ENCODE measurements at regions not wholly inside any gene's neighbourhood (a gene's known extent, or its start where the extent isn't known, plus 50 kb on each side); places are given as distances from the start of the nearest gene placed in this dataset.
"Not testable (repeated sequence)": the region's sequence is repeated elsewhere in the genome, so short reads cannot be mapped to it uniquely, and the experiment has no call there.

GRCh38 chr14:101322223-101322622 is 239.1 kb upstream of the DIO3 start:
- H3K9me3 ChIP-seq: no peaks in the 10 kb centered on the region
- no peak for TF ChIP-seq CTCF (IDR thresholded peaks at IDR 0.05)
- H3K27ac ChIP-seq: no peak overlapping the region
- H3K27me3 ChIP-seq: no peaks in the 10 kb centered on the region
- no peaks in the 10 kb centered on the region for H3K36me3 ChIP-seq
- no peaks in the 10 kb centered on the region for H3K4me1 ChIP-seq (ENCODE audit: control insufficient read depth in 1 of 2, insufficient read depth in 1 of 2, low read depth in 1 of 2, low read length in 1 of 2)
- no peak overlapping the region for H3K4me3 ChIP-seq (ENCODE audit: low read depth in 1 of 2, low read length in 1 of 2)

GRCh38 chr14:101323111-101323510 is 238.2 kb upstream of the DIO3 start:
- Histone ChIP-seq H3K27ac (no peak overlapping the region), H3K4me1 (ENCODE audit: control insufficient read depth in 1 of 2, insufficient read depth in 1 of 2, low read depth in 1 of 2, low read length in 1 of 2) (no peaks in the 10 kb centered on the region), H3K27me3 (no peaks in the 10 kb centered on the region), H3K4me3 (ENCODE audit: low read depth in 1 of 2, low read length in 1 of 2) (no peak overlapping the region), H3K9me3 (no peaks in the 10 kb centered on the region), H3K36me3 (no peaks in the 10 kb centered on the region)
- TF ChIP-seq CTCF (IDR thresholded peaks at IDR 0.05): no peak

- not testable (repeated sequence) for H3K4me3 ChIP-seq (ENCODE audit: low read depth in 1 of 2, low read length in 1 of 2); H3K4me1 ChIP-seq (ENCODE audit: control insufficient read depth in 1 of 2, insufficient read depth in 1 of 2, low read depth in 1 of 2, low read length in 1 of 2); H3K27me3 ChIP-seq; H3K36me3 ChIP-seq; H3K9me3 ChIP-seq; H3K27ac ChIP-seq
Measured at GRCh38 chr14:101323614-101324235, 237.6 kb upstream of the DIO3 start.

GRCh38 chr14:101325319-101325718 is 236.0 kb upstream of the DIO3 start:
- H3K27me3 ChIP-seq: no peaks in the 10 kb centered on the region
- no peak for TF ChIP-seq CTCF (IDR thresholded peaks at IDR 0.05)
- H3K36me3 ChIP-seq: no peaks in the 10 kb centered on the region
- H3K27ac ChIP-seq: no peak overlapping the region
- H3K4me3 ChIP-seq (ENCODE audit: low read depth in 1 of 2, low read length in 1 of 2): no peak overlapping the region
- no peaks in the 10 kb centered on the region for H3K9me3 ChIP-seq
- H3K4me1 ChIP-seq (ENCODE audit: control insufficient read depth in 1 of 2, insufficient read depth in 1 of 2, low read depth in 1 of 2, low read length in 1 of 2): no peaks in the 10 kb centered on the region

- no peaks in the 10 kb centered on the region for H3K36me3 ChIP-seq
- H3K27me3 ChIP-seq: no peaks in the 10 kb centered on the region
- no peaks in the 10 kb centered on the region for H3K4me1 ChIP-seq (ENCODE audit: control insufficient read depth in 1 of 2, insufficient read depth in 1 of 2, low read depth in 1 of 2, low read length in 1 of 2)
- H3K4me3 ChIP-seq (ENCODE audit: low read depth in 1 of 2, low read length in 1 of 2): no peak overlapping the region
- no peak overlapping the region for H3K27ac ChIP-seq
- no peaks in the 10 kb centered on the region for H3K9me3 ChIP-seq
- TF ChIP-seq CTCF (IDR thresholded peaks at IDR 0.05): no peak
Measured at GRCh38 chr14:101328412-101329028, 232.8 kb upstream of the DIO3 start.

- H3K4me1 ChIP-seq (ENCODE audit: control insufficient read depth in 1 of 2, insufficient read depth in 1 of 2, low read depth in 1 of 2, low read length in 1 of 2): no peaks in the 10 kb centered on the region
- no peak overlapping the region for H3K27ac ChIP-seq
- no peak for TF ChIP-seq CTCF (IDR thresholded peaks at IDR 0.05)
- no peaks in the 10 kb centered on the region for H3K9me3 ChIP-seq
- H3K27me3 ChIP-seq: no peaks in the 10 kb centered on the region
- H3K4me3 ChIP-seq (ENCODE audit: low read depth in 1 of 2, low read length in 1 of 2): no peak overlapping the region
- H3K36me3 ChIP-seq: no peaks in the 10 kb centered on the region
Measured at GRCh38 chr14:101330416-101331140, 230.7 kb upstream of the DIO3 start.
